Epithelial cell of esophagus (primary cell): ENCODE measurements at regions not wholly inside any gene's neighbourhood (a gene's known extent, or its start where the extent isn't known, plus 50 kb on each side); places are given as distances from the start of the nearest gene placed in this dataset.

Experiments used
- DNase-seq: peaks from one replicate; pipeline ENCODE4 v3.0.0; 2010; ENCODE audit warnings: low read depth
- H3K4me3 ChIP-seq: 2 replicates; pipeline ENCODE4 v1.5.1; 2011; ENCODE audit warnings: mild to moderate bottlenecking, low read length, control low read depth
- TF ChIP-seq, protein P1 (sequence below): IDR thresholded peaks from 2 replicates; pipeline ENCODE4 v1.5.1; 2011; ENCODE audit warnings: low read depth, mild to moderate bottlenecking, low read length, control low read depth, inconsistent platforms; ENCODE audit not compliant: insufficient read depth; ENCODE audit errors: missing control alignments

- peak; percentile 31 for DNase-seq
- H3K4me3 ChIP-seq = no peak overlapping the region
- TF ChIP-seq, protein P1, sequence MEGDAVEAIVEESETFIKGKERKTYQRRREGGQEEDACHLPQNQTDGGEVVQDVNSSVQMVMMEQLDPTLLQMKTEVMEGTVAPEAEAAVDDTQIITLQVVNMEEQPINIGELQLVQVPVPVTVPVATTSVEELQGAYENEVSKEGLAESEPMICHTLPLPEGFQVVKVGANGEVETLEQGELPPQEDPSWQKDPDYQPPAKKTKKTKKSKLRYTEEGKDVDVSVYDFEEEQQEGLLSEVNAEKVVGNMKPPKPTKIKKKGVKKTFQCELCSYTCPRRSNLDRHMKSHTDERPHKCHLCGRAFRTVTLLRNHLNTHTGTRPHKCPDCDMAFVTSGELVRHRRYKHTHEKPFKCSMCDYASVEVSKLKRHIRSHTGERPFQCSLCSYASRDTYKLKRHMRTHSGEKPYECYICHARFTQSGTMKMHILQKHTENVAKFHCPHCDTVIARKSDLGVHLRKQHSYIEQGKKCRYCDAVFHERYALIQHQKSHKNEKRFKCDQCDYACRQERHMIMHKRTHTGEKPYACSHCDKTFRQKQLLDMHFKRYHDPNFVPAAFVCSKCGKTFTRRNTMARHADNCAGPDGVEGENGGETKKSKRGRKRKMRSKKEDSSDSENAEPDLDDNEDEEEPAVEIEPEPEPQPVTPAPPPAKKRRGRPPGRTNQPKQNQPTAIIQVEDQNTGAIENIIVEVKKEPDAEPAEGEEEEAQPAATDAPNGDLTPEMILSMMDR = no peak
These were observed 196.1 kb upstream of the PRSS1 start for GRCh38 chr7:142553216-142553615.

- DNase-seq = peak; percentile 64
- TF ChIP-seq, protein P1 = no peak
- H3K4me3 ChIP-seq = no peak overlapping the region
These were observed 200.3 kb upstream of the PRSS1 start for GRCh38 chr7:142548978-142549377.

- no peak for DNase-seq
- TF ChIP-seq, protein P1 = no peak
- H3K4me3 ChIP-seq = no peak overlapping the region
These were observed 202.8 kb upstream of the PRSS1 start for GRCh38 chr7:142546452-142546851.

DNA sequence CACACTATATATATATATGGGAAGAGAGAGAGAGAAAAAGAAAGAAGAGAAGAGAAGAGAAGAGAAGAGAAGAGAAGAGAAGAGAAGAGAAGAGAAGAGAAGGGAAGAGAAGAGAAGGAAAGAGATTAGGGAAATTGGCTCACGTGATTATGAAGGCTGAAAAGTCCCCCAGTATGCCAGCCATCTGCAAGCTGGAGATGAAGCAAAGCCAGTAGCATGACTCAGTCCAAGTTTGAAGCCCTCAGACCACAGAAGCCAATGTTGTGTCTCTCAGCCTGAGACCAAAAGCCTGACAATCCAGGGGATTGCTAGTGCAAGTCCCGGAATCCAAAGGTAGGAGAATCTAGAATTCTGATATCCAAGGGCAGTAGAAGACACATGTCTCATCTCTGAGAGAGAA is 206.3 kb upstream of the PRSS1 start:
- H3K4me3 ChIP-seq = no peak overlapping the region
- TF ChIP-seq, protein P1 = no peak
- DNase-seq = no peak

GRCh38 chr7:142542105-142542504 is 207.2 kb upstream of the PRSS1 start:
- no peak overlapping the region for H3K4me3 ChIP-seq
- TF ChIP-seq, protein P1 = no peak
- DNase-seq = no peak

GRCh38 chr7:142540371-142540770 is 208.9 kb upstream of the PRSS1 start:
- H3K4me3 ChIP-seq = no peak overlapping the region
- TF ChIP-seq, protein P1 = no peak
- DNase-seq = no peak

GRCh38 chr7:142539901-142540300 is 209.4 kb upstream of the PRSS1 start:
- DNase-seq = peak; percentile 78
- TF ChIP-seq, protein P1 = no peak

More at GRCh38 chr7:142539901-142540300, 209.4 kb upstream of the PRSS1 start:
- no peak overlapping the region for H3K4me3 ChIP-seq
